AML-193 (cell line): ENCODE measurements at regions not wholly inside any gene's neighbourhood (a gene's known extent, or its start where the extent isn't known, plus 50 kb on each side); places are given as distances from the start of the nearest gene placed in this dataset.

Experiments
- DNase-seq, 2 experiments: peaks; one replicate each; lab custom pipeline; 2025; lab: John Stamatoyannopoulos, UW

DNA sequence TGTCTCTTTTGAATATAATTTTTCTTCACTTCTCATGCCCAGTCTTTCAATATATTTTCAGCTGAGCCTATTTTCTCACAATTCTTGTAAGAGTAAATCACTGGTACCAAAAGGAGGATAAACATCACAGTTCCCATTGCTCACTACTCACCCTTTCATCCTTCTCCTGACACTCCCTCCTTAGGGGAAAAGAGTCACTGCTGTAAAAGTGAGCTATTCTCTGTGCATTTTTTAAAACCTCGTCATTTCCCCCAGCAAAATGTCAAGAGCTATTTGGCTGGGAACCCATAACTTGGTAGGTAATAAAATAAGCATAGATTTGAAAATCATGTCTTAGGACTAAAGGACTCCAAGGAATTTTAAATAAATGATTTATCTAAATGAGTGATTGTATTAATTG lies 340.1 kb upstream of the GYPC start:
- DNase-seq, result no peak

DNA sequence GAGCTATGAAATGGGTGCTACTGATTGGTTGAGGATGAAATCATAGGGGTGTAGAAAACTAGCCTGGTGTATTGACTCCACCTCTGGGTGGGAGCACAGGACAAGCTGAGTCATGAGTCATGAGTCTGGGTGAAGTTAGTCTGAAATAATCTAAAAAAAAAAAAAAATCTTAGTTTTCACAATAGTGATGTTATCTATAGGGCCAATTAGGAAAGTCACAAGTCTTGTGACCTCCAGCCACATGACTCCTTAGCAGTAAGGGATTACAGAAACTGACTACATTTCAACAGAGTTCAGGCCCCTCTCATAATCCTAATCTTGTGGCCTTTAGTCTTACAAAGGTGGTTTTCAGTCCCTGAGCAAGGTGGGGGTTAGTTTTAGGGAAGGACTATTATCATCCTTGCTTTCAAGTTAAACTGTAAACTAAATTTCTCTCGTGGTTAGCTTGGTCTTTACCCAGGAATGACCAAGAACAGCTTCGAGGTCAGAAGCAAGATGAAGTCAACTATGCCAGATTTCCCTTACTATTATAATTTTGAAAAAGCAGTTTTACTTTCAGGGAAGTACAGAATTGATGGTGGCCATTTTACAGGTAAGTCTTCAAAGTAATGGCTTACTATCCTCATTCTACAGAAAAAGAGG lies 338.0 kb upstream of the GYPC start:
- DNase-seq, result no peak

DNA sequence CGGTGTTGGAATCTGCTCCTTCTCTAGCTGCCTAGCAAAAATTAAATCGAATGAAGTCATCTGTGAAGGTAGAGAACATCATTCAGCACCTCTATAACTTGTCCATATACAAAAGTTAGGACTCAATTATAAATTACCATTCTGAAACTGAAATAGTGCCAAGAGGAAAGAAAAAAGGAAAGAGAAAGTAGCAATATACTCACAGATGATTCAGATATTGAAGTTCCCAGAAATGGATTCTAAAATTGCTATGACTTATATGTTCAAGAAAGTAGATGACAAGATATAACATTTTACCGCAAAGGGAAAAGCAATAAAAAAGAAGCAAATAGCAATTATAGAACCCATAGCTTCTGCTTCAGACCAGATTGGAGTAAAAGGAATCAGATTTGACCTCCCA lies 333.6 kb upstream of the GYPC start:
- no peak for DNase-seq

DNA sequence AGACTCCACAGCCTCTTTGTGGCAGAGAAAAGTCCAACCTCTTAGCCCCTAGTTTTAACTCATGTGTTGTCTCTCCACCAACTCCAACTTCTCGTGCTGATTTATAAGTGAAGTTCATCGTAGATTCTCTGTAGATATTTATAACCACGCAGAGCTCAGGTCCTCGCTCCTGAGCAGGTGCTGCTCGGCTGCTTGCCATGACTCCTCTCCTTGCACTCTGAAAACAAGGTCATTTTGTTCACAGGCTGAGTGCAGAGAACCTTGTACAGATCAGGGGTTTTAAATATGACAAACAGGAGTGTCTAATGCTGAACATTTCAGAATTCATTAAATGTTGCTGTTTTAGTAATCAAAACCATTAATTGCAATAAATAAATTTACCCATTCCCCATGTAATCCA lies 330.8 kb upstream of the GYPC start:
- no peak for DNase-seq

DNA sequence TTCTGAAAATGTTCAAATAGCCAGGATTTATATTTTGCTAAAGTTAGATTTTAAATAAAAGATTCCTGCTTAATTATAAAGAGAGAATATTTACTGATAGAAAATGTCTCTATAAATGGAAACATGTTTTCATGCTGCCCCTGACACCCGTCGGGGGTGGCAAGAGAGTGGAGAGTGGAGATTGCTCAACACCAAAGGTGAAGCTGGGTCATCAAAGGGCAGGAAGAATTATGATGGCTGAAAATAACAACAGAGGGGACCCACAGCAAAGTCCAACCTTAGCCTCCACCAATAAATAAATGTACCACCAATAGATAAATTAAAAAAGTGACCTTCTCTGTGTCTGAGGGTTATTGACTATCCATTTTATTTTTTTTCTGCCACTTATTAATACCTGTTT lies 326.8 kb upstream of the GYPC start:
- no peak for DNase-seq

DNA sequence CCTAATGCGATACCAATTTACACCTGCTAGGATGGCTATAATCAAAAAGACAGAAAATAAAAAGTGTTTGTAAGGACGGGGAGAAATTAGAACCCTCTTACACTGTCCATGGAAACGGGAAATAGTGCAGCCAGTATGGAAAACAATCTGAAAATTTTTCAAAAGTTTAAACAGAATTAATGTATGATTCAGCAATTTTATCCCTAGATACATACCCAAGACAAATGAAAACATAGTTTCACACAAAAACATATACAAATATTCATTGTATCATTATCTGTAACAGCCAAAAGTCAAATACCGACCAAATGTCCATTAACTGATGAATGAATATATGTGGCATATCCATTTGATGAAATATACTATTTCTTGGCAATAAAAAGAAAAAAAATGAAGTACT lies 313.5 kb upstream of the GYPC start:
- no peak for DNase-seq

DNA sequence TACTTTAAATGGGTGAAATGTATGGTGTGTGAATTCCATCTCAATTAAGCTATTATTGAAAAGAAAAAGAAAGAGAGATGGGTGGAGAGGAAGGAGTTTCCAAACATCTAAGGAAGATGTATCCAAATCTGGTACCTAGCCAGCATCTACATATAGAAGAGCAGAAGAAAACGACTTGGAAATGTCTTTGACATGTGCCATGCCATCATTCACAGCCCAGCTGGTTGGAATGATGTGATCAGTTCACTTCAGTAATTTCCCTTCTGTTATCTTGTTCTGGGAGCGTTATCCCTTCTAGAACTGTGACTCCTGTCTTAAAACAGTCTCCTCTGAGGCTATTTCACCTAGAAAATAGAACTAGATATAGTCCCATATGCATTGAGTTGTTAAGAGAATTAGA lies 312.8 kb upstream of the GYPC start:
- DNase-seq, result no peak

DNA sequence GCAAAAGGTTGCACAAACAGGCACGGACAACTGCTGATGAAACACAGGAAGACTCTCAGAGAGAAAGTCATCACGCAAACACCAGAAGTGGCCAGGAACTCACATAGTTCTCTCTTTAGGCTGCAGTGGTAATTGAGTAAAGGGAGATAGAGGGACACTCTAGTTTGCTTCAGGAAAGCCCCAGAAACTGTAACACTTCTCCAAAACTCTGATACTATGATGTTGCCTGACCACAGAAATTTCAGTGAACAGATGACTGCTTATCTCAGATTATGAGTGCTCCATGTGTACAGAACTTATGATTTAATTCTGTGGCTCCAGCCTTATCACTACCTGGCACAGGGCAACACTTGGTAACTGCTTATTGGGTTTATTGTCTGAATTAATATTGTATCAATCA lies 311.5 kb upstream of the GYPC start:
- no peak for DNase-seq

DNA sequence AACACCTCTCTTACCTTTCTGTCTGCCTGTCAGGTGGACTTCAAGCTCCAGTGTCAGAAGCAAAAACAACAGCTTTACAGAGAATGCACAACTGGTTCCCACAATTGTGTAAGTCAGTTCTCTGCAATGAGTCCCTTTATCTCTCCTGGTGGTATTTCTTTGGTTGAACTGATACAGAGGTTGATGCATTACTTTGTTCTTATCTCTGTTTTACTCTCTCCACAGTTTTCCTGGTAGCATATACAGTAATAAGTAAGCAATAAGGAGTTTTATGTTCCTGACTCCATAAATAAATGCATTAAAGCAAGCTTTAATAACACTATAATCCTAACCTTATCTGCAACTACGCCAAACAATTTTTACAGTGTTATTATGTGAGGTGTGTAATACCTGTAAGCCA lies 310.3 kb upstream of the GYPC start:
- DNase-seq, result no peak

DNA sequence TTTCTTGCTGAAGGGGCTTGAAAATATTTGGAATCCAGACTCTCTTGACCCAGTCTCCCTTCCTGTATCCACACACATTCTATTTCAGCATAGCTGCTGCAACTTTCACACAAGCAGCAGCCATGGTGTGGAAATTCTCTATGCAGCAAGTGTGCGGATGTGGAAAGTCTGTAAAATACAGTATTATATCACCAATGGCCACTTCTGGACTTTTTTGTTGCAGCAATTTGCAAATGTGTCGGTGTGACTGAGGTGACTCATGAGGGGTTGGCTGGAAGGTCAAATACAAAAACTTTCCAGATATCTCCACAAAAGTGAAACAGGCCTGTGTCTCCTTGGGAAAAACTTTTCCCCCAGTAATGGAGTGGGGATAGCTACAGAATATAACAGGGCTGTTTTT lies 299.3 kb upstream of the GYPC start:
- DNase-seq, result no peak

DNA sequence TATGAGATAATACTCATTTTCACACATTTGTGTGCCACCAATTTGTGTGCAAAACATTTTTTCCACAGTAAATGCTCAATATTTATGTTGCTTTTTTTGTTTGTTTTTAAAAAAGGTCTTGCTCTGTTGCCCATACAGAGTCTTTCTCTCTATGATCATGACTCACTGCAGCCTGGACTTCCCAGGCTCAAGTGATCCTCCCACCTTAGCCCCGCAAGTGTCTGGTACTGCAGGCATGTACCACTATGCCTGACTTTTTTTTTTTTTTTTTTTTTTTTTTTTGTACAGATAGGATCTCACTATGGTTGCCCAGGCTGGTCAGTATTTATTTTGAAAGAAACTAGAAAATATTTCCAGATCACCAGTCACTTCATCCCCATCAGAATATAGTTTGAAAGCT lies 297.8 kb upstream of the GYPC start:
- DNase-seq, result no peak

DNA sequence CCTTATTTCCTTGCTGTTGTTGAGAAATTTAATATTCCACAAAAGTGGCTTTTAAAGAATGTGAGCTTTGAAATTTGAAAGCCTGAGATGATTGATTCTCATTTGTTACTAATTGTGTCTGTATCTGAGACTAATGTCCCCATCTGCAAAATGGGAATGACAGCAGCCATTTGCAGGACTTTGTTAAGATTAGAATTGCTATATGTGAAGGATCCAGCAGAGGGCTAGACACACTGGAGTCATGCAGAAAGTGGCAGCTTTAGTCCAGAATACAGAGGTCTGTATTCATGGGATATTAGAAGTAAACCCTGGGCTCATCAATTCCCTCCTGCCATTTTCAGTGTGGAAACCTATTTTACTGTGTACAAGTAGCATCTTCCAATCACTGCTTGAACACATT lies 296.5 kb upstream of the GYPC start:
- peak in 1 of 2 experiments; percentile 9 for DNase-seq

DNA sequence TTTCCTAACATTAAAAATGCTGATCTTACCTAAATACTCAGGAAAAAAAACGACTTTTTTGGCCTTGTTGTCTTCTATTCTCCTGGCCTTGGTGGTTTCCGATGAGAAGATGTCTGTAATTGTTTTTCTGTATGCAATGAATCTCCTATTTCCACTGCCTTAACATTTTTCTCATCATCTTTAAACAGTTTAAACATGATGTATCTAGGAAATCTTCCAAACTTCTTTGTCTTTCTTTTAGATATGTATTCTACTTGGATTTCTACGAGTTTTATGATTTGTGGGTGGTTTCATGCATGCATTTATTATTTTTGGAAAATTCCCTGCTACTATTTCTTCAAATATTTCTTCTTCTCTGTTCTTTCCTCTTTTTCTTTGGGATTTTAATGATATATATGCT lies 288.6 kb upstream of the GYPC start:
- no peak for DNase-seq

DNA sequence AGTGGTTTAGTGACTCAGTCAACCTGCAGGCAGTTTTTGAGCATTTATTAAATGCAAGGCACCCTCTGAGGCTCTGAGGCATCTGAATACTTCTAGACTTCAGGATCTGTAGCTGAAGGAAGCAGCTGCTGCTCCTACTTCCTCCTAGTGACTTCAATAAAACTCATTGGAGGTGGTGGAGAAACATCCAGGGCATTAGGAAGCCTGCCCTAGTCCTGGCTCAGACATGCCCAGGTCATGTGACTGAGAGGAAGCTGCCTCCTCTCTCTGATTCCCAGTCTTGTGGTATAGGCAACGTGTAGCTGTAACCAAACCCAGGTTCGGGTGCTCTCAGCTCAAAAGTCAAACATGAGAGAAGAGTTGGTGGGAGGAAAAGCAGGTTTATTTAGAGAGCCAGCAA lies 287.2 kb upstream of the GYPC start:
- no peak for DNase-seq

DNA sequence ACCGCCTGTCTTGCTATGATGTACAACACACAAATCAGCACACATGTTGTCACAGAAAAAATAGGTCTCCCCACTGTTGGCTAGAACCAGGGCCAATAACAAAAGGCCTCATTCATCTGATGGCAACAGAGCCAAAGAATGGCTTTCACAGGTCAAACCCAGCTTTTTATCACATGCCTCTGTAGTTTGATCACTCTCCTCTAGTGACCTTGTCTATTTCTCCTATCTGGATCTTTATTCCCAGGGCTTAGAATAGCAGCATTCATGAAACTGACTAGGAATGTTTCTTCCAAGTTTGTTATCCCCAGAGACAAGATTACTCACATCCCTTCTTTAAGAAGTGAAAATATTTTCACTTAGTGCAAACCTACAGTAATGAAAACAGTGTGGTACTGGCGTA lies 285.8 kb upstream of the GYPC start:
- no peak for DNase-seq

DNA sequence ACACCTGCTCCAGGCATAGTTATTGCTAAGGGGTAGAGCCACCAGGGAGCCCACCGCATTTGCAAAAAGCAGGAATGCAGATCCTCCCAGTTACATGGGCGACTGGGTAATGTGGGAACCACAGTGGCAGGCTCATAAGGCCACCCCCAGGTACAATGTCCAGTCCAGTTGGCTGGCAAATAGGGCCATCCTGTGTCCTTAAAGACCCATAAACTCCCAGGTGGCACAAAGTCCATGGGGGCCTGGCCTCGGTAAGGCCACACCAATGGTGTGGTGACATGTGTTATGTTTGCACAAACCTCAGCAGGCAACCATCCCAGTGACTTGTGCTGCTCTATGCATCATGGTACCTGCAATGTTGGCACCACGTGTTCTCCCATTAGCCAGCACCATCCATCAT lies 283.6 kb upstream of the GYPC start:
- no peak for DNase-seq

DNA sequence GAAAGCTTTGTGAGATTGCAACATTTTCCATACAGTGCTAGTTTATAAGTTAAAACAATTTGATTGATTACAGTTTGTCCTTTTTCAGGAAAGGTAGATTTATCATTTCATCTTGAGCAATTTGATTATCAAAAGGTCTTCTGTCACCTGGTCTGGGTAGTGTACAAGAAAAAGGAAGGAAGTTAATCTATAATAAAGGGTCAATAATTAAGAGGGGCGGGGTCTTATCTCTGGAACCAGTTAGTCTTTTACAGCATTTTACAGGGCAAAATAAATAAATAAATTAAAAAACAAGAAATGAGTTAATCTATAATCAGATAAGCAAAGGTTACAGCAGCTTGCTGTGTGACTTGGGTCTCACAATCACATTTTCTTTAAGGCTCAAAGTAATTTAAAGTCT lies 277.8 kb upstream of the GYPC start:
- no peak for DNase-seq

DNA sequence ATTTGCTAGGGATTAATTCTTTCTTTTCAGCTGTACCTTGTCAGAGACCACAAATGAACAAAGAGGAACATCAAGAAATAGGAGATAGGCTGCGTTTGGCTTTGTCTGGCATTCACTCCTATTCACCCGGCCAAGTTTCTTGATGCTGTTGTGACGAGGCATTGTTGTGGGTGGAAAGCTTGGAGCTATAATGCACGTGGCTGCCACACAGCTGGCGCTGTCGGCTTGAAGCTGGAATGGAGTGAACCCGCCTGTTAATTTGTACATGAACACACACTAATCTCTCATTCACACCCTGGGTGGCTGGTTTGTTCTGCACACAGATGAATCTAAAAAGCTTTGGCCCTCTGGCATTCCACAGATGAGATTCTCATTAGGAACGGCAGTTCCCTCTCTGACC lies 274.9 kb upstream of the GYPC start:
- no peak for DNase-seq

DNA sequence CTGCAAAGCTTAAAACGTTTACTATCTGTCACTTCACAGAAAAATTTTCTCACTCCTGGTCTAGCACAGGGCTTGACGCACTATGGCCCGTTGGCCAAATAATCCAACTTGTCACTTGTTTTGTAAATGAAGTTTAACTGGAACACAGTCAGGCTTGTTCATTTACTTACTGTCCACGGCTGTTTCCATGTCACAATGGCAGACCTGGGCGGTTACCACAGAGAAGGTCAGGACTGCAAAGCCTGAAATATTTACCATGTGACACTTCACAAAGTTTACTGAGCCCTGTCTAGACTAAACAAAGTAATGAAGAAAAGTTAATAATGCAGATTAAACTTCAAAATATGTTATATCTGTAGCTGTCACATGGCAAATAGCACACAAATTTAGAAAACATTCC lies 273.0 kb upstream of the GYPC start:
- DNase-seq, result no peak

DNA sequence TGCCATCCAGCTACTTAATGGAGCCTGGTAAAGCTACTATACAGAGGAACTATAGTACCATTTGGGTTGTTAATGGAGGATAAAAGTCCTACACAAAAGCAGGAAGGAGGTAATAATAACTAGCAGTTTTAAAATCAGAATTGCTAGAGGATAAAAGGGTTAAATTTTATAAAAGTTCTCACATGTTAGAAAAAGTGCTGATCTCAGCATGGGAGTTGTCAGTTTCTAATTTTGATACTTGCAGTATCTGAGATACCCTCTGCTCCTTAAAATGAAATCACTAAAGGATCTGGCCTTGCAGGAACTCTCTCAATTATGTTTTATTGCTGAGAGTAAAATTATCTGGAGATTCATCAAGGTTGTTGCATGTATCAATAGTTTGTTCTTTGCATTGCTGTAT lies 272.2 kb upstream of the GYPC start:
- DNase-seq, result no peak

DNA sequence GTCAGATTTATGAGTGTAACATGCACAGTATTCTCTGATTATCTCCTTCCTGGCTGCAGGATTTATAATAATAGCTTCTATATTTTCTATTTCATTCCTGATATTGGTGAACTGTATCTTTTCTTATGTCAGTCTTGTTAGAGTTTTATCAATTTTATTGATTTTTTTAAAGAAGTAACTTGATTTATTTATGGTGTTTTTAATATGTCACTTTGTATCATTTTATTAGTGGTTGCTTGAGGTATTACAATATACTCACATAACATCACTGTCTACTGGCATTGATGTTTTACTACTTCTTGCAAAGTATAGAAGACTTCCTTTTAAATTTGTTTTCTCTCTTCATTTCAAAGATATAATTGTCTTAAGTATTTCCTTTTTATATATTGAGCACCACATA lies 270.5 kb upstream of the GYPC start:
- no peak for DNase-seq

DNA sequence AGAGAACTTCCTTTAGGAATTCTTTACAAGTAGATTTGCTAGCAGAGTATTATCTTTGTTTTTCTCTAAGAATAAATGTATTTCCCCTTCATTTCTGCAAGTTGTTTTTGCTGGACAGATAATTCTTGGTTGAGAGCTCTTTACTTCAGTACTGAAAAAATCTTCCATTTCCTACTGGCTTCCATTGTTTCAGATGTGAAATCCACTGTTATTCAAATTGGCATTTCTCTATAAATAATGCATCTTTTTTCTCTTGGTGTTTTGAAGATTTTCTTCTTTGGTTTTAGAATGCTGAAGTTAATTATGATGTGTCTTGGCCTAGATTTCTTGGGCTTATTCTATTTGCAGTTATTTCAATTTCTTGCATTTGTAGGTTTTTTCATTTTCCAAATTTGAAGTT lies 270.0 kb upstream of the GYPC start:
- DNase-seq, result no peak

DNA sequence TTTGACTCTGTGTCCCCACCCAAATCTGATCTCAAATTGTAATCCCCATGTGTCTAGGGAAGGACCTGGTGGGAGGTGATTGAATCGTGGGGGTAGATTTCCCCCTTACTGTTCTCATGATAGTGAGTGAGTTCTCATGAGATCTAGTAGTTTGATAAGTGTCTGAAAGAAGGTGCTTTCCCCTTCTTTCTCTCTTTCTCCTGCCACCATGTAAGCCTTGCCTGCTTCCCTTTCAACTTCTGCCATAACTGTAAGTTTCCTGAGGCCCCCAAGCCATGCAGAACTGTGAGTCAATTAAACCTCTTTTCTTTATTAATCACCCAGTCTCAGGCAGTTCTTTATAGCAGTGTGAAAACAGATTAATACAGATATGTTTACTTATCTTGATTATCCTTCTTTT lies 266.5 kb upstream of the GYPC start:
- no peak for DNase-seq

DNA sequence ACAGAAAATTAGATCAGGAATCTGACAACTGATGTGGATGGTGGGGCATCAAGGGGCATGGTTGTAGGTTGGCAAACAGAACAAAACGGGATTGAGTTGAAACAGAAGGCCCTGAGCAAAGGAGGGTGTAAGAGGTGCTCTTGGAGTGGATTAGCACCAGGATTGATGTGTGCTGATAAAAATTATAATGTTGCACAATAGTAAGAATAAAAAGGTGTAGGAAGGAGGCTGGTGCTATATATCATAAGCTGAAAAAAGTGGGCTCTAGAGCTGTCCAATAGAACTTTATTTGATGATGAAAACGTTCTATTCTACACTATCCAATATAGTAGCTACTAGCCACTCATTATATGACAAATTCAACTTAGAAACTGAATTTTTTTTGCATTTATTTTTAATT lies 263.1 kb upstream of the GYPC start:
- DNase-seq, result no peak

DNA sequence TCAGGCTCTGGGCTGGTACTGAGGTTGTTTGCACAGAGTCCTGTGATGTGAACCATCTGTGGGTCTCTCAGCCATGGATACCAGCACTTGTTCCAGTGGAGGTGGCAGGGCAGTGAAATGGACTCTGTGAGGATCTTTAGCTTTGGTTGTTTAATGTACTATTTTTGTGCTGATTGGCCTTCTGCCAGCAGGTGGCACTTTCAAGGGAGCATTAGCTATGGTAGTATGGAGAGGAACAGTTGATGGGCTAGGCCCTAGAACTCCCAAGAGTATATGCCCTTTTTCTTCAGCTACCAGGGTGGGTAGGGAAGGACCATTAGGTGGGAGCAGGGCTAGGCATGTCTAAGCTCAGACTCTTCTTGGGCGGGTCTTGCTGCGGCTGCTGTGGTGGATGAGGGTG lies 257.0 kb upstream of the GYPC start:
- peak in 1 of 2 experiments; percentile 2 for DNase-seq
